Natural killer cell (primary cell): ENCODE measurements at regions not wholly inside any gene's neighbourhood (a gene's known extent, or its start where the extent isn't known, plus 50 kb on each side); places are given as distances from the start of the nearest gene placed in this dataset.
A peak's percentile ranks its signal among the peaks of the same experiment; 100 is the strongest.

ENCODE experiments used
- ATAC-seq, 3 donors: fragments of 150-1000 bp in 2 of 3; fragments of 200-7000 bp in 1 of 3; cut with Tn5 transposase; 1 replicate in 1 of 3; 2 replicates in 2 of 3; pipeline ENCODE4 v1.10.0; 2021; ENCODE audit warnings: mild to moderate bottlenecking in 2 of 3, moderate library complexity in 2 of 3
- DNase-seq, 2 donors: peaks; one replicate each; pipeline versions ENCODE4 v3.0.0 to v3.0.0-alpha.2; 2013 to 2021; ENCODE audit warnings: mixed read lengths in 1 of 2
- H3K27ac ChIP-seq: one replicate; pipeline ENCODE4 v1.5.1; 2013; ENCODE audit warnings: mild to moderate bottlenecking, low read length
- H3K27me3 ChIP-seq: one replicate; pipeline ENCODE4 v1.6.1; 2013; ENCODE audit warnings: low read length; ENCODE audit not compliant: control insufficient read depth, insufficient read depth
- H3K36me3 ChIP-seq: one replicate; pipeline ENCODE4 v1.6.1; 2013; ENCODE audit warnings: low read length; ENCODE audit not compliant: control insufficient read depth, insufficient read depth
- H3K4me1 ChIP-seq: one replicate; pipeline ENCODE4 v1.6.1; 2013; ENCODE audit warnings: low read length; ENCODE audit not compliant: control insufficient read depth, insufficient read depth
- H3K4me3 ChIP-seq: one replicate; pipeline ENCODE4 v1.5.1; 2013; ENCODE audit warnings: low read length
- H3K9me3 ChIP-seq: one replicate; pipeline ENCODE4 v1.6.1; 2013; ENCODE audit warnings: low read length; ENCODE audit not compliant: control insufficient read depth, insufficient read depth
- H3K27ac Mint-ChIP-seq, 2 donors: one replicate each; pipeline ENCODE4 v1.8.0; 2022; ENCODE audit warnings: mild to moderate bottlenecking in 2 of 2, mixed read lengths in 2 of 2, moderate library complexity in 1 of 2
- H3K27me3 Mint-ChIP-seq, 2 donors: one replicate each; pipeline ENCODE4 v1.8.0; 2022; ENCODE audit warnings: low read depth in 2 of 2, mixed read lengths in 2 of 2
- H3K36me3 Mint-ChIP-seq: one replicate; pipeline ENCODE4 v1.8.0; 2022; ENCODE audit warnings: mixed read lengths
- H3K4me1 Mint-ChIP-seq, 2 donors: one replicate each; pipeline ENCODE4 v1.8.0; 2022; ENCODE audit warnings: mixed read lengths in 2 of 2
- H3K4me3 Mint-ChIP-seq: one replicate; pipeline ENCODE4 v1.8.0; 2022; ENCODE audit warnings: mild to moderate bottlenecking, moderate library complexity, mixed read lengths
- H3K9me3 Mint-ChIP-seq, 2 donors: one replicate each; pipeline ENCODE4 v1.8.0; 2022; ENCODE audit warnings: mixed read lengths in 2 of 2
- WGBS: methylation state at CpG from one replicate; pipeline ENCODE4 v1.1.7; 2013; ENCODE audit warnings: missing lambda C conversion rate; ENCODE audit not compliant: insufficient coverage; 5-methylcytosine and 5-hydroxymethylcytosine counted together
- intact Hi-C: fragments of 100-400 bp; cut with micrococcal nuclease; formaldehyde crosslinking; loops from one replicate; pipeline ENCODE4 v1.14.2; 2022
- TF ChIP-seq, protein P1 (sequence below): fragments of 200-600 bp; IDR thresholded peaks from one replicate; pipeline ENCODE4 v1.8.0; 2022; ENCODE audit warnings: antibody characterized with exemption

DNA sequence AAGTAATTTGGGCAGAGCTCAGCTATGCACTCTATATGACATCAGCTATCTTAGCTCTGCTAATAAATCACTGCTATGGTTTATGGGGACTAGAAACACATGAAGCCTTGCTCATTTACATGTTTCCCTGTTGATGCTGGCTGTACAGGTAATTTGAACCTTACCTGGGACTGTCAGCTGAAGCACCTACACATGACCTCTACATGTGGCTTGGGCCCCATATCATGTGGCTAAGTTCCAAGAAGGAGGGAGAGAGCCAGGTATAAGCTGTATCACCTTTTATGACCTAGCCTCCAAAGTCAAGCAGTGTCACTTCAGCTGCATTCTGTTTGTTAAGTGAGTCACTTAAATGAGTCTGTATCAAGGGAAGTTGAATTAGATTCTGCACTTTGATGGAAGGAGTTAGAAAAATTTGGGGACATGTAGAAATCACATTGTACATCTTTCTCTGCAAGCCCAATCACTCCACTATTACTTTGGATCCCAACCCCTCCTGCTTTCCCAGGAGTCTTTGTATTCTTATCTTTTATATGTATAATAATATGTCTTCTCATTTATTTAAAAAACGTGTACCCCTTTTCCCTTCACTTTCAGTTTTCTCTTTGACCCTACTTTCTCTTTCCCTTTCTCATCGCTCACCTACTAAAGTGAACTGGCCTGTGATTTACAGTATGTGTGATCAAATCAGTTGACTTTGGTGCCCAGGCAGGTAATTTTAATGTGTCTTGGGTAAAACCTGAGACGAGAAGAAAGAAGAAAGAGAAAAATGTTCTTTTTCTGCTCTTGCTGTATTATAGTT is 53.4 kb upstream of the PRKACB start:
- Histone ChIP-seq H3K36me3 (no peaks in the 10 kb centered on the region), H3K9me3 (no peaks in the 10 kb centered on the region), H3K4me1 (peaks cover 7% of the 10 kb centered on the region), H3K27me3 (no peaks in the 10 kb centered on the region), H3K27ac (peak overlapping the region; percentile 75), H3K4me3 (peak overlapping the region; percentile 30)
- intact Hi-C loops = loop anchor here (1.0 kb wide), 1 partner anchor 13 kb away; no protein-coding TSS in a partner anchor
- WGBS = 17% methylated on average over 1 of the region's 3 CpGs
- DNase-seq (peak in 1 of 2 donors; percentile 61), ATAC-seq (peak; percentile 62 to 78 (median 74))
- H3K9me3 Mint-ChIP-seq = no peaks in the 10 kb centered on the region
- peaks cover 18 to 19% of the 10 kb centered on the region in 2 donors for H3K4me1 Mint-ChIP-seq
- H3K36me3 Mint-ChIP-seq = no peaks in the 10 kb centered on the region
- TF ChIP-seq, protein P1, sequence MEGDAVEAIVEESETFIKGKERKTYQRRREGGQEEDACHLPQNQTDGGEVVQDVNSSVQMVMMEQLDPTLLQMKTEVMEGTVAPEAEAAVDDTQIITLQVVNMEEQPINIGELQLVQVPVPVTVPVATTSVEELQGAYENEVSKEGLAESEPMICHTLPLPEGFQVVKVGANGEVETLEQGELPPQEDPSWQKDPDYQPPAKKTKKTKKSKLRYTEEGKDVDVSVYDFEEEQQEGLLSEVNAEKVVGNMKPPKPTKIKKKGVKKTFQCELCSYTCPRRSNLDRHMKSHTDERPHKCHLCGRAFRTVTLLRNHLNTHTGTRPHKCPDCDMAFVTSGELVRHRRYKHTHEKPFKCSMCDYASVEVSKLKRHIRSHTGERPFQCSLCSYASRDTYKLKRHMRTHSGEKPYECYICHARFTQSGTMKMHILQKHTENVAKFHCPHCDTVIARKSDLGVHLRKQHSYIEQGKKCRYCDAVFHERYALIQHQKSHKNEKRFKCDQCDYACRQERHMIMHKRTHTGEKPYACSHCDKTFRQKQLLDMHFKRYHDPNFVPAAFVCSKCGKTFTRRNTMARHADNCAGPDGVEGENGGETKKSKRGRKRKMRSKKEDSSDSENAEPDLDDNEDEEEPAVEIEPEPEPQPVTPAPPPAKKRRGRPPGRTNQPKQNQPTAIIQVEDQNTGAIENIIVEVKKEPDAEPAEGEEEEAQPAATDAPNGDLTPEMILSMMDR = no peak
- peak overlapping the region; percentile 79 for H3K4me3 Mint-ChIP-seq
- H3K27ac Mint-ChIP-seq = peak overlapping the region; percentile 78 to 80
- H3K27me3 Mint-ChIP-seq = no peaks in the 10 kb centered on the region

DNA sequence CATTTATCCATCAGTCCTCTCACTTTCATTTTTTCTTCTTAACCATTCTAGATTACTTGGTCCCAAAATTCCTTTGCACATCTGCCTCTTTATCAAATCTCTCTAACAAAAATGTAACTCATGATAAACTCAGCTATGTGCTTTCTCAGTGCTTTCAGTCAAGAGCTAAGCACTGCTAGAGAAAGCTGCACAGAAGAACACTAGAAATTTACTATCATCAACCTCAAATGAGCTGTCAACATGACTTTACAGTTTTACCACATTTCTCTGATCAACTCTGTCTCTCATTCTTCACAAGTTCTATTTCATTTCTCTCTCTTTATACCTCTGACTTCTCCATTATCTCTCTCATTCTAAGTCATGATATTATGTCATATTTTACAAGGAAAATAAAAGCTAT is 54.2 kb upstream of the PRKACB start:
- Mint-ChIP-seq H3K9me3 (no peaks in the 10 kb centered on the region), H3K4me1 (peaks cover 18 to 19% of the 10 kb centered on the region in 2 donors), H3K36me3 (no peaks in the 10 kb centered on the region), H3K27ac (peak overlapping the region; percentile 78 to 80), H3K4me3 (peak overlapping the region; percentile 3), H3K27me3 (no peaks in the 10 kb centered on the region)
- DNase-seq = no peak
- Histone ChIP-seq H3K4me1 (peaks cover 7% of the 10 kb centered on the region), H3K27me3 (no peaks in the 10 kb centered on the region), H3K9me3 (no peaks in the 10 kb centered on the region), H3K36me3 (no peaks in the 10 kb centered on the region), H3K27ac (no peak overlapping the region), H3K4me3 (no peak overlapping the region)
- TF ChIP-seq, protein P1 = no peak
- intact Hi-C loops = loop anchor here (1.0 kb wide), 1 partner anchor 13 kb away; no protein-coding TSS in a partner anchor
- peak in 1 of 3 donors; percentile 39 for ATAC-seq

DNA sequence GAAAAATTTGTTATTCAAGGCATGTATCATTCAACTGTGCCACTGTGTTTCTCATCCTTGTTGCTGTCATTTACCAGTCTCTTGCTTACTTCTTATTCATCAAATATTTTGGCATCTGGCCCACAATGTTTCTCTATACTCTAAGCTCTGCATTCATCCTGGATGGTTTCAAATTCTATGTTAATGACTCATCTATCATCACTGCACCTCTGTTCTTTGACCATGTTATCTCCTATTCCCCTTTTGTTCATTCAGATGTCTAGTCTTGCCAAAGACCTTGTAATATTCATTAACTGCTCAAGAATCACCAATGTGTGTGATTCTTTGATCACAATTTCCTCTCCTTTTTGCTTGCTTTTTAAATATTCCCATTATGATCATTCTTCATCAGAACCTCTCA is 54.6 kb upstream of the PRKACB start:
- peak overlapping the region; percentile 2 for H3K4me3 Mint-ChIP-seq
- H3K36me3 ChIP-seq = no peaks in the 10 kb centered on the region
- peaks cover 18 to 19% of the 10 kb centered on the region in 2 donors for H3K4me1 Mint-ChIP-seq
- no peaks in the 10 kb centered on the region for H3K36me3 Mint-ChIP-seq
- H3K27ac ChIP-seq = no peak overlapping the region
- peaks cover 7% of the 10 kb centered on the region for H3K4me1 ChIP-seq
- TF ChIP-seq, protein P1 = no peak
- H3K27me3 Mint-ChIP-seq = no peaks in the 10 kb centered on the region
- no peaks in the 10 kb centered on the region for H3K9me3 Mint-ChIP-seq
- peak overlapping the region; percentile 78 to 80 for H3K27ac Mint-ChIP-seq
- no peak overlapping the region for H3K4me3 ChIP-seq
- no peaks in the 10 kb centered on the region for H3K9me3 ChIP-seq
- no peaks in the 10 kb centered on the region for H3K27me3 ChIP-seq
- ATAC-seq = no peak
- intact Hi-C loops = no loop called here
- DNase-seq = no peak

DNA sequence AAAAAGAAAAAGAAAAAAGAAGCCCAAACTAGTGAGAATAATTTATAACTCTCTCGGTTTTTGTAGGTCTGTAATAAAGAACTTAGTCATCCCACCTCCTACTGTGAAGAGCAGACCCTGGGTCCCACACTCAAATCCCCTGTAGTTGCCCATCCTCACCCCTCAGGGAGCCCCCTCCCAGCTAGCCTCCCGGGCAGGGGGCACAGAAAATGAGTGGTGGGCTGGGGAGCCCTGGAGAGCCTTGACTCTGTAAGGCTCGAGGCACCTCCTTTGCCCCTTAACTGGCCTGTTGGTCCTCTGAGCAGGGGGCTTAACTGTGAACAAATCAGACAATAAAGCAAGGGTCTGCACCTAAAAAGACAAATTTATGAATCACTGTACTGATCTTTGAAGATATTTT is 57.5 kb upstream of the PRKACB start:
- Mint-ChIP-seq H3K4me1 (peaks cover 18 to 19% of the 10 kb centered on the region in 2 donors), H3K27ac (no peak overlapping the region), H3K4me3 (no peak overlapping the region), H3K36me3 (no peaks in the 10 kb centered on the region), H3K27me3 (peaks cover 0 to 3% of the 10 kb centered on the region in 2 donors), H3K9me3 (no peaks in the 10 kb centered on the region)
- Histone ChIP-seq H3K4me3 (no peak overlapping the region), H3K9me3 (no peaks in the 10 kb centered on the region), H3K4me1 (peaks cover 7% of the 10 kb centered on the region), H3K27me3 (no peaks in the 10 kb centered on the region), H3K27ac (no peak overlapping the region), H3K36me3 (no peaks in the 10 kb centered on the region)
- no peak for ATAC-seq
- 93% methylated on average over 2 of the region's 3 CpGs for WGBS
- DNase-seq = no peak
- intact Hi-C loops = no loop called here
- TF ChIP-seq, protein P1 = no peak
